ENCODE measurements at regions not wholly inside any gene's neighbourhood (a gene's known extent, or its start where the extent isn't known, plus 50 kb on each side); places are given as distances from the start of the nearest gene placed in this dataset.

DNA sequence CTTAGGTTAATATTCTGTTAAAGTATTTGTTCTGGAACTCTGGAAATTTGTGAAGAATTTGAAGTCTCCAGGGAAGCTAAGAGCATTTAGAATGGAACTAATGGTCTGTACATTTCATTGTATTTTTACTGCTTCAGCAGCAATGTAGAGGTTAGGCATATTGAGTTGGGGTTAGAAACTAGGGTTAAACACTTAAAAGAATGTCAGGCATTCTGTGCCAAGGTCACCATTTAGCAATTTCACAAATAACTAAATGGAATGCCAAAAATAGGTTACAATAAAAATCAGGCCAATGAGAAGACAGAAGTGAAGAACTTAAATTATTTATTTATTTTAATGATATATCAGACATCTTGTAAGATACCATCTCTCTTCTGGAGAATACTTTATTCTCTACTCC, 210.8 kb downstream of the C12orf50 start:
- TF ChIP-seq, protein P1, sequence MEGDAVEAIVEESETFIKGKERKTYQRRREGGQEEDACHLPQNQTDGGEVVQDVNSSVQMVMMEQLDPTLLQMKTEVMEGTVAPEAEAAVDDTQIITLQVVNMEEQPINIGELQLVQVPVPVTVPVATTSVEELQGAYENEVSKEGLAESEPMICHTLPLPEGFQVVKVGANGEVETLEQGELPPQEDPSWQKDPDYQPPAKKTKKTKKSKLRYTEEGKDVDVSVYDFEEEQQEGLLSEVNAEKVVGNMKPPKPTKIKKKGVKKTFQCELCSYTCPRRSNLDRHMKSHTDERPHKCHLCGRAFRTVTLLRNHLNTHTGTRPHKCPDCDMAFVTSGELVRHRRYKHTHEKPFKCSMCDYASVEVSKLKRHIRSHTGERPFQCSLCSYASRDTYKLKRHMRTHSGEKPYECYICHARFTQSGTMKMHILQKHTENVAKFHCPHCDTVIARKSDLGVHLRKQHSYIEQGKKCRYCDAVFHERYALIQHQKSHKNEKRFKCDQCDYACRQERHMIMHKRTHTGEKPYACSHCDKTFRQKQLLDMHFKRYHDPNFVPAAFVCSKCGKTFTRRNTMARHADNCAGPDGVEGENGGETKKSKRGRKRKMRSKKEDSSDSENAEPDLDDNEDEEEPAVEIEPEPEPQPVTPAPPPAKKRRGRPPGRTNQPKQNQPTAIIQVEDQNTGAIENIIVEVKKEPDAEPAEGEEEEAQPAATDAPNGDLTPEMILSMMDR (IDR thresholded peaks at IDR 0.05; ENCODE audit: borderline replicate concordance, insufficient read depth, low read depth, low read length): no peak
- no peak overlapping the region for H3K4me3 ChIP-seq (ENCODE audit: low read depth, low read length)

DNA sequence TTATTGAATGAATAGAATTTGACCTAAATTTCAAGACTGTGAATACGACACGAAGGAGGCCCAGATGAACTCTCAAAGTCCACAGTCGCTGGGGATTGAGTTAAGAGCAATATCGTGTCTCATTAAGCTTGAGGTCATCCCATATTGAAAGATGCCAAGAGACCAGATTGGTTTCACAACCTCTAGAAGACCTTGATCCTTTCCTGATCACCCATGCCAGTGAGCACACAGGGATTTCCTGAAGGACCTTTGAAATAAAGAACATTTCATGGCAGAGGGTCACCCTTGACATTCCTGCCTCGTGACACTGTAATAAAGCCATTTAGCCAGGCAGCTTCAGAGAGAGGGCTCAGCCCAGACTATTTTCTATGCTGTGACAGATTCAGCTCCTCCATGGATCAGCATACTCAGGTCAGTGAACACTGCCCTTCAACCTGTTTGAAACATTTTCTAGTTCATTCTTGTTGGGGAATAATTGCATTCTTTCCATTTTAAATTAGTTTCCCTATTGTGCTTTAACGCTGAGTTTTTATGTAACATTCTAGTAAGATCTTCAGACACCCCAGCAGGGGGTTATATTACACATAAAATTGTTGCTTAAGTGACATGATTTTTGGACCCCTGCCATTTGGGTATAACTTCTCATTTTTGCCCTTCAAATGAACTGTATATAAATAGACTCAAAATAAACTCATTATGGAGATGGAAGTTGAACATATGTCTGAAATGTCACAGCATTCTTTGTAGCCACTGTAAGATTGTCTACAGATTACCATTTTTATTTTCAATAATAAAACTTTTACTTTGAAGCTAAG, 213.2 kb downstream of the C12orf50 start:
- no peak overlapping the region for H3K4me3 ChIP-seq (ENCODE audit: low read depth, low read length)
- TF ChIP-seq, protein P1 (IDR thresholded peaks at IDR 0.05; ENCODE audit: borderline replicate concordance, insufficient read depth, low read depth, low read length): no peak

DNA sequence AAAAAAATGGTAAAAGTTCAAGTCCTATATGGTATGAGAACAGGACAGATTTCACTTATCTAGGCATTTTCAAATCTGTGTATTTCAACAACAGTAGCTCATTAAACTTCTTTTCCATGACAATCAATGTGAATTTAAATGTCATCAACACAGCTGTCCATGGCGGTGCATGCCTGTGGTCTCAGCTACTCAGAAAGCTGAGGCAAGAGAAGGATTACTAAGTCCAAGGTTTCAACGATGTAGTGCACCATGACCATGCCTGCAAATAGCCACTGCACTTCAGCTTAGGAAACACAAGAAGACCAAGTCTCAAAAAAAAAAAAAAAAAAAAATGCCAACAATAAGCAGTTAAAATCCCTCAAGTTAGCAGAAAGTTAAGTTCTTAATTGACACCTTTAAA, 214.6 kb downstream of the C12orf50 start:
- H3K4me3 ChIP-seq (ENCODE audit: low read depth, low read length): no peak overlapping the region
- TF ChIP-seq, protein P1 (IDR thresholded peaks at IDR 0.05; ENCODE audit: borderline replicate concordance, insufficient read depth, low read depth, low read length): no peak

DNA sequence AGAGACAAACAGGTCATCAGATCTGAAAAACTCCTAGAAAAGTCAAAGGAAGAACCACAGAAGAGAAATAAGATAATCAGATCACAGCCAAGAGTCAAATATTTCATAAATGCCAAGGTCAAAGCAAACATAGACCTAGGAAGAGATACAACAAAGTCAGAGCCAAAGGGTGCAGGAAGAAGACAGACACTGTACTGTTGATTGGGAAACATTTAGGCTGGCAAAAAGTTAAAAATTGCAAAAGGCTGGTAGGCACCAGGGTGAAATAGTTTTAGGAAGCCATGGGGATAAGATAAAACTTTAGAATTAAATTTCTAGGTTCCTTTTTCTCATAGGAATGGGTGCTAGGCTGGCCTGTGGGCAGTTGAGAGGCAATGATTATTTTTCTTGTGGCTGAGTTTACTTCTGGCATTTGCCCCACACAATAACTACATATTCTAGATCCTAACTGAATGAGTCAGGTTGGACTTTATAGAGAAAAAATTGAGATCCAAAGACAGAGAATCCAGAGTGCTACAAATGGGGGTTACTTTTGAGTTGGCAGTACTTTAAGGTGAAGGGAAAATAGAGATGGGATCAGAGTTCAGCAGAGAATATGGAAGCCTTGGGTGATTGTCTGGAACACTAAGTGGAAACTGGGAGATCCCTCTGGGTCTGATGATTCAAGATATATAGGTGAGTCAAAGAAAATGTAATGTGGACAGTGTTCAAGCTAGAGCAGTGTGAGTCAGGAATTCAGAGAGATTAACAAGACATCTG, 215.5 kb downstream of the C12orf50 start:
- TF ChIP-seq, protein P1 (IDR thresholded peaks at IDR 0.05; ENCODE audit: borderline replicate concordance, insufficient read depth, low read depth, low read length): no peak
- no peak overlapping the region for H3K4me3 ChIP-seq (ENCODE audit: low read depth, low read length)

DNA sequence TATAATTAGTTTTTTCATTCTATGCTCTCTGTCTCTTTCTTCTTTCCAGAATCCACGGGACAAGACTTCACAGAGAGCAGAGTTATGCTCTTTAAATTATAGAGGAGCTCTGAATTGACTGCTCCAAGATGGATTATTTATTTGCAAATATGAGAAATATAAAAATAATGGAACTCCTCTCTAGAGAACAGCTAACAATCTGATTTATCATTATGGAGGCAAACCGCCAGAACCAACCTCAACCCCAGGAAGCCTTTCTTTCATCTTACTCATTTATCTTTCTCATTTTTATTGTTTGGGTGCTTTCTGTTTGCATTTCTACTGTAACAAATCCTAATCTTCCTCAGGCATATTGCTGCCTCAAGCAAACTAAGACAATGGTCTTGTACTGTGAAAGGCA, 216.5 kb downstream of the C12orf50 start:
- no peak overlapping the region for H3K4me3 ChIP-seq (ENCODE audit: low read depth, low read length)
- TF ChIP-seq, protein P1 (IDR thresholded peaks at IDR 0.05; ENCODE audit: borderline replicate concordance, insufficient read depth, low read depth, low read length): no peak

DNA sequence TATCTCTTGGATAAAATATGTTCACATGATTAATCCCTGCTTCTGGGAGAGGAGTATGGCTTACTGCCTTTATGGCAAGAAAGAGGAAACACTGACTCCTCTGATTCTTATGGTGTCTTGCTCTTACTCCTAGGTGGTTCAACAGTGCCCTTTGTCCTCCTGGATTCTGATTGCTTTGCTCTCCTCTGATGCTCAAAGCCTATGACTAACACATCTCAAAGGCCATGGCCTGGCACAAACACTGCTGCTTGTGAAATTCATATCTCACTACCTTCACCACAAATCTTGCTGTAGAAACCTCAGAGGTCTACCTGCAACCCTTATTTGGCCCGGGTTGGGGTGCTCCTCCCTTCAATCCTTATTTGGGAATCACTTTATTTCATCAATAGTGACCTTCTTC, 217.2 kb downstream of the C12orf50 start:
- H3K4me3 ChIP-seq (ENCODE audit: low read depth, low read length): no peak overlapping the region
- TF ChIP-seq, protein P1 (IDR thresholded peaks at IDR 0.05; ENCODE audit: borderline replicate concordance, insufficient read depth, low read depth, low read length): no peak

Measured in GM12875 (cell line).